ENCODE measurements at regions not wholly inside any gene's neighbourhood (a gene's known extent, or its start where the extent isn't known, plus 50 kb on each side); places are given as distances from the start of the nearest gene placed in this dataset.

DNA sequence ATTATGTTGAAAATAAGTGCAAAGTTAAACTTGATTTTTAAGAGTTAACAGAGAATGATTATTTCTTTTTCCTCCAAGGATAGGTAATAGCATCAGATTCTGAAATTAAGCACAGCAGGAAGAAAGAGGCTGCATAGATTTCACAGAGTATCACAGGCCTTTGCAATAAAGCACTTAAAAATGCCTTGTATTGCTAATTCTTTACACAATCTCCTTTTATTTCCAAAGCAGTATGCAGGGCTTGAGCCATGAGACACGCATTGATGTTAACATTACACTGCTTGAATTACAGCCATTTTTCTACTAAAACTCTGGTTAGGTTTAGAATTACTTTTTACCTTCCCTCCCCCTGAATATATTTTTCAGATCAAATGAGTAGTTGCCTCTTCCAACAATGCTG is 398.3 kb downstream of the BCAT1 start:
- Histone ChIP-seq H3K4me1 (no peaks in the 10 kb centered on the region), H3K4me2 (ENCODE audit: low read length) (no peak overlapping the region), H3K27me3 (ENCODE audit: control insufficient read depth, insufficient read depth, low read length) (no peaks in the 10 kb centered on the region), H3K27ac (no peak overlapping the region), H2AFZ (no peak overlapping the region), H3K4me3 (ENCODE audit: low read depth, low read length) (no peak overlapping the region), H3K79me2 (no peaks in the 10 kb centered on the region), H3K36me3 (ENCODE audit: control insufficient read depth, insufficient read depth, low read length) (no peaks in the 10 kb centered on the region), H3K9ac (no peak overlapping the region), H3K9me3 (ENCODE audit: control insufficient read depth, low read length) (no peaks in the 10 kb centered on the region)
- TF ChIP-seq CTCF (IDR thresholded peaks at IDR 0.05): no peak

DNA sequence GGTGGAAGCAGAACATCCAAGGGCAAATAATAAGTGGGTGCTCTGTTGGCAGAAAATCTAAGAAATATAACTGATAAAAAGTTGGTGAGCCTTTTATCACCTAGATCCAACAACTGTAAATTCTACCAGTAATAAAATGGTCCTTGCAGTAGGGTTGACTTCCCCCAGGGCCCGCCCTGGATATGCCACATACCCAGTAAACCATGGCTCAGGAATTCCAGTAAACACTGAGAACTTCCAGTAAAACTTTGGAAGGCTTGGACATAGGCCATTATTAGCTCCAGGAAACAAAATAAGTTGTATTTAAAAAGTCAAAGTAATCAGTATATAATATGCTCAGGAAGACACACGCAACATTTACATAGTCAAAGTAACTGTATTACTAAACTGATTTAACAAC is 402.2 kb downstream of the BCAT1 start:
- Histone ChIP-seq H3K9ac (no peak overlapping the region), H3K9me3 (ENCODE audit: control insufficient read depth, low read length) (no peaks in the 10 kb centered on the region), H2AFZ (no peak overlapping the region), H3K4me3 (ENCODE audit: low read depth, low read length) (no peak overlapping the region), H3K4me1 (no peaks in the 10 kb centered on the region), H3K4me2 (ENCODE audit: low read length) (no peak overlapping the region), H3K27me3 (ENCODE audit: control insufficient read depth, insufficient read depth, low read length) (no peaks in the 10 kb centered on the region), H3K27ac (no peak overlapping the region), H3K36me3 (ENCODE audit: control insufficient read depth, insufficient read depth, low read length) (no peaks in the 10 kb centered on the region), H3K79me2 (no peaks in the 10 kb centered on the region)
- no peak for TF ChIP-seq CTCF (IDR thresholded peaks at IDR 0.05)

GRCh38 chr12:24546084-24546483 is 402.8 kb downstream of the BCAT1 start:
- no peaks in the 10 kb centered on the region for H3K9me3 ChIP-seq (ENCODE audit: control insufficient read depth, low read length)
- H3K4me1 ChIP-seq: no peaks in the 10 kb centered on the region
- no peaks in the 10 kb centered on the region for H3K36me3 ChIP-seq (ENCODE audit: control insufficient read depth, insufficient read depth, low read length)
- no peaks in the 10 kb centered on the region for H3K27me3 ChIP-seq (ENCODE audit: control insufficient read depth, insufficient read depth, low read length)
- no peak for TF ChIP-seq CTCF (IDR thresholded peaks at IDR 0.05)
- H2AFZ ChIP-seq: no peak overlapping the region
- no peak overlapping the region for H3K27ac ChIP-seq
- H3K4me2 ChIP-seq (ENCODE audit: low read length): no peak overlapping the region
- H3K79me2 ChIP-seq: no peaks in the 10 kb centered on the region
- no peak overlapping the region for H3K9ac ChIP-seq
- no peak overlapping the region for H3K4me3 ChIP-seq (ENCODE audit: low read depth, low read length)

DNA sequence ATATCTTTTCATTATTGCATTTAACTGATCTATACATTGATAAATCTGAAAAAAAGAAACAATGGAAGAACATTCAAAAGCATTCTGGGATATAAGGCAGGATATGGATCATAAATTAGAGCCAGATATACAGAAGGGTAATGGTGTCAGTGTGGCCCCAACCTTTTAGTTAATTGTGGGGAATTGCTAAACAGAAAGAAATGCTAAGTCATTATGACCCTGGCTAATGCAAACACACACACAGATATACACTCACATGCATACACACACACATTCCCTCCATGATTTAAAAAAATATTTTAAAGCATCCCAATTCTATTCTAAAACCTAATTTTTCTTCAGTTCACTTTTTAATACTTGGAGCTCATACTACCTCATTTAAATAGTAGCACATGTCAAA is 404.5 kb downstream of the BCAT1 start:
- no peaks in the 10 kb centered on the region for H3K36me3 ChIP-seq (ENCODE audit: control insufficient read depth, insufficient read depth, low read length)
- TF ChIP-seq CTCF (IDR thresholded peaks at IDR 0.05): no peak
- H3K79me2 ChIP-seq: no peaks in the 10 kb centered on the region
- H3K27ac ChIP-seq: no peak overlapping the region
- no peak overlapping the region for H3K4me2 ChIP-seq (ENCODE audit: low read length)
- H3K27me3 ChIP-seq (ENCODE audit: control insufficient read depth, insufficient read depth, low read length): no peaks in the 10 kb centered on the region
- H3K9ac ChIP-seq: no peak overlapping the region
- H2AFZ ChIP-seq: no peak overlapping the region
- H3K4me1 ChIP-seq: no peaks in the 10 kb centered on the region
- no peaks in the 10 kb centered on the region for H3K9me3 ChIP-seq (ENCODE audit: control insufficient read depth, low read length)
- no peak overlapping the region for H3K4me3 ChIP-seq (ENCODE audit: low read depth, low read length)

DNA sequence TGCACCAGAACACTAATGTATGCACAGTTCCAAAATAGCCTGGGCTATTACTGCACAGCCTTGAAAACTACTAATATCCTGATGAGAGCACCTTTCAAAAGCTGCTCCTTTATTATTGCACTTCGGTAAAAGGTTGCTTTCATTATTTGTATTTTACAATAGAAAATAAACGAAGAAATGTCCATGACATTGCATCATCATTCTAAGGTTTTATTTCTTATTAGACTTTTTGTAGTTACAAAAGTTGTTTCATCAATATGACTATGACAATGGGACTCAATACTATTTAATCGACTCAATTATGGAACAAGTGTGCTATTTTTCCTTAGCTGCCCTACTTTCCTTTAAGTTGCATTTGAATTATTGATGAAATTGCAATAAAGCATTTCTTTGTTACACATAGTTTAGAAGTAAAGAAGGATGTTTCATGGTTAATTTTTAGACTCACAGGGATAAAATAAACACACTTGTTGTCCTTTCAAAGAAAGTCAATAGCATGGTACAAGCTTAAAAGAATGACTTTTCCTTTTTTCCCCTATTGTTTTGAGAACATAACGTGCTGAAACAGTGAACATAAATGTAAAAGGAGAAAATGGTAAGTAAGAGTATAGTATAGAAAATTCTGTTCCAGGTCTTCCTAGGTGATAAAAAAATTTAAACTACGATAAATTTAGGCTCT is 407.6 kb downstream of the BCAT1 start:
- Histone ChIP-seq H3K9ac (no peak overlapping the region), H2AFZ (no peak overlapping the region), H3K27me3 (ENCODE audit: control insufficient read depth, insufficient read depth, low read length) (no peaks in the 10 kb centered on the region), H3K79me2 (no peaks in the 10 kb centered on the region), H3K27ac (no peak overlapping the region), H3K9me3 (ENCODE audit: control insufficient read depth, low read length) (no peaks in the 10 kb centered on the region), H3K4me3 (ENCODE audit: low read depth, low read length) (no peak overlapping the region), H3K36me3 (ENCODE audit: control insufficient read depth, insufficient read depth, low read length) (no peaks in the 10 kb centered on the region), H3K4me1 (no peaks in the 10 kb centered on the region), H3K4me2 (ENCODE audit: low read length) (no peak overlapping the region)
- TF ChIP-seq CTCF (IDR thresholded peaks at IDR 0.05): no peak
